DND-41 (cell line): ENCODE measurements at regions not wholly inside any gene's neighbourhood (a gene's known extent, or its start where the extent isn't known, plus 50 kb on each side); places are given as distances from the start of the nearest gene placed in this dataset.
A peak's percentile ranks its signal among the peaks of the same experiment; 100 is the strongest.
"Not testable (repeated sequence)": the region's sequence is repeated elsewhere in the genome, so short reads cannot be mapped to it uniquely, and the experiment has no call there.

Experiments
- ATAC-seq: fragments of 200-7000 bp; cut with Tn5 transposase; 3 replicates; pipeline ENCODE4 v1.9.1; 2021; ENCODE audit warnings: low read depth; ENCODE audit not compliant: insufficient read depth
- DNase-seq: peaks from one replicate; pipeline ENCODE4 v3.0.0-alpha.2; 2020
- H2AFZ ChIP-seq: 2 replicates; pipeline ENCODE4 v1.6.0; 2012; ENCODE audit warnings: low read depth, low read length
- H3K27ac ChIP-seq: 2 replicates; pipeline ENCODE4 v1.5.1; 2012; ENCODE audit warnings: low read length, inconsistent platforms
- H3K27me3 ChIP-seq: fragments of 200-600 bp; sonication (generic); 2 replicates; pipeline ENCODE4 v1.6.0; 2012; ENCODE audit warnings: low read length, mild to moderate bottlenecking, inconsistent platforms; ENCODE audit not compliant: insufficient read depth, poor library complexity
- H3K36me3 ChIP-seq: 2 replicates; pipeline ENCODE4 v1.5.1; 2012; ENCODE audit warnings: low read length, inconsistent platforms; ENCODE audit not compliant: insufficient read depth
- H3K4me1 ChIP-seq: 2 replicates; pipeline ENCODE4 v1.5.1; 2012; ENCODE audit warnings: mild to moderate bottlenecking, low read length; ENCODE audit not compliant: insufficient read depth
- H3K4me2 ChIP-seq: 2 replicates; pipeline ENCODE4 v1.6.0; 2012; ENCODE audit warnings: mild to moderate bottlenecking, moderate library complexity, low read length, inconsistent platforms; ENCODE audit not compliant: insufficient read depth
- H3K4me3 ChIP-seq, 2 experiments: fragments of 200-600 bp in 1 of 2; shearing (Covaris generic) in 1 of 2; 2 replicates each; pipeline ENCODE4 v1.5.1; 2012 to 2016; ENCODE audit warnings: inconsistent platforms in 2 of 2, low read length in 2 of 2, mild to moderate bottlenecking in 2 of 2, low read depth in 1 of 2, moderate library complexity in 1 of 2
- H3K79me2 ChIP-seq: 2 replicates; pipeline ENCODE4 v1.6.0; 2012; ENCODE audit warnings: low read length, inconsistent platforms; ENCODE audit not compliant: insufficient read depth
- H3K9ac ChIP-seq: 2 replicates; pipeline ENCODE4 v1.6.0; 2012; ENCODE audit warnings: low read depth, mild to moderate bottlenecking, inconsistent platforms, low read length, moderate library complexity
- H3K9me3 ChIP-seq: 2 replicates; pipeline ENCODE4 v1.5.1; 2012; ENCODE audit warnings: low read length, moderate library complexity, mild to moderate bottlenecking, inconsistent platforms; ENCODE audit not compliant: insufficient read depth, severe bottlenecking
- H4K20me1 ChIP-seq: 2 replicates; pipeline ENCODE4 v1.6.0; 2012; ENCODE audit warnings: low read length; ENCODE audit not compliant: insufficient read depth
- CTCF ChIP-seq: IDR thresholded peaks from 2 replicates; pipeline ENCODE4 v1.5.1; 2012; ENCODE audit warnings: borderline replicate concordance, low read length, moderate library complexity, mild to moderate bottlenecking; ENCODE audit not compliant: poor library complexity, severe bottlenecking; ENCODE audit errors: extremely low read depth
- EZH2 ChIP-seq: IDR thresholded peaks from 3 replicates; pipeline ENCODE4 v1.6.1; 2012; ENCODE audit warnings: borderline replicate concordance, low read depth, mild to moderate bottlenecking, moderate library complexity, low read length, inconsistent platforms; ENCODE audit not compliant: severe bottlenecking

GRCh38 chr12:116448165-116448739, 110.9 kb upstream of the MAP1LC3B2 start:
- Histone ChIP-seq H3K27ac (no peak overlapping the region), H3K9me3 (no peaks in the 10 kb centered on the region), H3K4me3 (no peak overlapping the region), H4K20me1 (no peaks in the 10 kb centered on the region), H2AFZ (no peak overlapping the region), H3K4me2 (no peak overlapping the region), H3K79me2 (no peaks in the 10 kb centered on the region), H3K9ac (no peak overlapping the region), H3K4me1 (peaks cover 20% of the 10 kb centered on the region), H3K36me3 (no peaks in the 10 kb centered on the region), H3K27me3 (no peaks in the 10 kb centered on the region)
- DNase-seq: no peak
- TF ChIP-seq EZH2 (no peak), CTCF (no peak)
- ATAC-seq: no peak

GRCh38 chr12:116450406-116450910, 108.7 kb upstream of the MAP1LC3B2 start:
- no peaks in the 10 kb centered on the region for H3K9me3 ChIP-seq
- H3K36me3 ChIP-seq: no peaks in the 10 kb centered on the region
- DNase-seq (no peak), ATAC-seq (no peak)
- H2AFZ ChIP-seq: no peak overlapping the region
- TF ChIP-seq CTCF (no peak), EZH2 (no peak)
- no peaks in the 10 kb centered on the region for H3K4me1 ChIP-seq
- no peak overlapping the region for H3K27ac ChIP-seq
- no peak overlapping the region for H3K4me2 ChIP-seq
- no peaks in the 10 kb centered on the region for H4K20me1 ChIP-seq
- no peaks in the 10 kb centered on the region for H3K27me3 ChIP-seq
- H3K4me3 ChIP-seq: no peak overlapping the region
- no peaks in the 10 kb centered on the region for H3K79me2 ChIP-seq
- no peak overlapping the region for H3K9ac ChIP-seq

GRCh38 chr12:116452975-116453374, 106.2 kb upstream of the MAP1LC3B2 start:
- not testable (repeated sequence) for H3K4me1 ChIP-seq, H3K4me2 ChIP-seq, H3K79me2 ChIP-seq, H3K9me3 ChIP-seq, H3K4me3 ChIP-seq, H2AFZ ChIP-seq, H4K20me1 ChIP-seq, H3K9ac ChIP-seq, DNase-seq, H3K36me3 ChIP-seq, H3K27me3 ChIP-seq, H3K27ac ChIP-seq
- peak; percentile 64 for ATAC-seq

- no peaks in the 10 kb centered on the region for H3K27me3 ChIP-seq
- no peaks in the 10 kb centered on the region for H3K9me3 ChIP-seq
- H3K36me3 ChIP-seq: no peaks in the 10 kb centered on the region
- DNase-seq (no peak), ATAC-seq (no peak)
- no peaks in the 10 kb centered on the region for H3K79me2 ChIP-seq
- H4K20me1 ChIP-seq: no peaks in the 10 kb centered on the region
- no peak overlapping the region for H3K27ac ChIP-seq
- no peak overlapping the region for H3K4me2 ChIP-seq
- H3K4me3 ChIP-seq: no peak overlapping the region
- no peak overlapping the region for H3K9ac ChIP-seq
- H2AFZ ChIP-seq: no peak overlapping the region
- TF ChIP-seq EZH2: no peak
- TF ChIP-seq CTCF: no peak
- H3K4me1 ChIP-seq: no peaks in the 10 kb centered on the region
Measured at GRCh38 chr12:116453631-116454030, 105.5 kb upstream of the MAP1LC3B2 start.
